HG03521 (cell line): ENCODE measurements at regions not wholly inside any gene's neighbourhood (a gene's known extent, or its start where the extent isn't known, plus 50 kb on each side); places are given as distances from the start of the nearest gene placed in this dataset.

Source experiments
- ATAC-seq: cut with Tn5 transposase; IDR thresholded peaks from one replicate; pipeline ENCODE4 v1.9.1; 2021; ENCODE audit warnings: mild to moderate bottlenecking, moderate library complexity; ENCODE audit not compliant: unreplicated experiment

- no peak for ATAC-seq
Observed at GRCh38 chr11:80346353-80347059, 905.7 kb upstream of the TENM4 start.

- no peak for ATAC-seq
Observed at GRCh38 chr11:80343436-80343835, 902.6 kb upstream of the TENM4 start.

- ATAC-seq, result no peak
Observed at GRCh38 chr11:80338231-80338630, 897.4 kb upstream of the TENM4 start.

- ATAC-seq, result no peak
Observed at GRCh38 chr11:80331694-80332093, 890.9 kb upstream of the TENM4 start.

GRCh38 chr11:80330264-80330663 lies 889.4 kb upstream of the TENM4 start:
- no peak for ATAC-seq

- ATAC-seq, result no peak
Observed at GRCh38 chr11:80328774-80329173, 887.9 kb upstream of the TENM4 start.

- no peak for ATAC-seq
Observed at GRCh38 chr11:80327956-80328614, 887.3 kb upstream of the TENM4 start.

GRCh38 chr11:80321786-80322185 lies 881.0 kb upstream of the TENM4 start:
- ATAC-seq, result no peak

GRCh38 chr11:80320765-80321164 lies 879.9 kb upstream of the TENM4 start:
- ATAC-seq, result no peak

- no peak for ATAC-seq
Observed at GRCh38 chr11:80320226-80320625, 879.4 kb upstream of the TENM4 start.

- ATAC-seq, result no peak
Observed at GRCh38 chr11:80317612-80318011, 876.8 kb upstream of the TENM4 start.

GRCh38 chr11:80315200-80315599 lies 874.4 kb upstream of the TENM4 start:
- no peak for ATAC-seq

- no peak for ATAC-seq
Observed at GRCh38 chr11:80309301-80309700, 868.5 kb upstream of the TENM4 start.

GRCh38 chr11:80307676-80308075 lies 866.8 kb upstream of the TENM4 start:
- ATAC-seq, result no peak

- no peak for ATAC-seq
Observed at GRCh38 chr11:80297858-80298632, 857.2 kb upstream of the TENM4 start.

GRCh38 chr11:80293293-80293692 lies 852.5 kb upstream of the TENM4 start:
- no peak for ATAC-seq

GRCh38 chr11:80284946-80285785 lies 844.3 kb upstream of the TENM4 start:
- no peak for ATAC-seq

- ATAC-seq, result no peak
Observed at GRCh38 chr11:80282643-80283042, 841.8 kb upstream of the TENM4 start.

- ATAC-seq, result no peak
Observed at GRCh38 chr11:80281194-80281593, 840.4 kb upstream of the TENM4 start.

- no peak for ATAC-seq
Observed at GRCh38 chr11:80280737-80281136, 839.9 kb upstream of the TENM4 start.

GRCh38 chr11:80261776-80262175 lies 820.9 kb upstream of the TENM4 start:
- no peak for ATAC-seq
